Breast epithelium (tissue), 4 donors: ENCODE measurements at regions not wholly inside any gene's neighbourhood (a gene's known extent, or its start where the extent isn't known, plus 50 kb on each side); places are given as distances from the start of the nearest gene placed in this dataset.

ENCODE experiments used
- DNase-seq, 2 donors: peaks; one replicate each; pipeline ENCODE4 v3.0.0-alpha.2; 2019; ENCODE audit warnings: low spot score in 2 of 2
- H3K27ac ChIP-seq, 2 donors: fragments of 200-600 bp; sonication (generic) in 1 of 2; one replicate each; pipeline ENCODE4 v1.5.1; 2016 to 2019; ENCODE audit warnings: mild to moderate bottlenecking in 1 of 2
- H3K27me3 ChIP-seq, 2 donors: fragments of 200-600 bp; sonication (generic) in 1 of 2; one replicate each; pipeline versions ENCODE4 v1.5.1 to v1.6.0; 2017 to 2019; ENCODE audit warnings: control low read depth in 1 of 2, mild to moderate bottlenecking in 1 of 2
- H3K36me3 ChIP-seq: fragments of 200-600 bp; one replicate; pipeline ENCODE4 v1.5.1; 2019
- H3K4me1 ChIP-seq, 2 donors: fragments of 200-600 bp; sonication (generic); one replicate each; pipeline ENCODE4 v1.5.1; 2016 to 2019; ENCODE audit warnings: control low read depth in 1 of 2
- H3K4me3 ChIP-seq, 3 donors: fragments of 200-600 bp; sonication (generic); 1 replicate in 2 of 3; 2 replicates in 1 of 3; pipeline ENCODE4 v1.5.1; 2016 to 2019; ENCODE audit warnings: mild to moderate bottlenecking in 3 of 3, moderate library complexity in 2 of 3
- H3K9me3 ChIP-seq, 2 donors: fragments of 200-600 bp; sonication (generic) in 1 of 2; one replicate each; pipeline ENCODE4 v1.5.1; 2016 to 2019; ENCODE audit warnings: control low read depth in 1 of 2
- POLR2A ChIP-seq: fragments of 450-650 bp; IDR thresholded peaks from one replicate; pipeline ENCODE4 v1.6.1; 2016; ENCODE audit warnings: antibody characterized with exemption, mild to moderate bottlenecking, moderate library complexity
- POLR2AphosphoS5 ChIP-seq, 3 donors: sonication (generic); formaldehyde crosslinking; IDR thresholded peaks; one replicate each; pipeline ENCODE4 v1.6.1; 2017; ENCODE audit warnings: antibody characterized with exemption in 3 of 3
- intact Hi-C: fragments of 100-400 bp; cut with DNase I; formaldehyde crosslinking; loops from one replicate; pipeline ENCODE4 v1.15.1; 2023; ENCODE audit warnings: low total_unique reads
- TF ChIP-seq, protein P1 (sequence below), 3 donors: fragments of 450-650 bp; IDR thresholded peaks; one replicate each; pipeline ENCODE4 v1.5.1; 2016 to 2017; ENCODE audit warnings: antibody characterized with exemption in 3 of 3, mild to moderate bottlenecking in 3 of 3, moderate library complexity in 3 of 3

GRCh38 chr9:81077572-81077971 is 611.8 kb downstream of the TLE1 start:
- H3K36me3 ChIP-seq: no peaks in the 10 kb centered on the region
- TF ChIP-seq, protein P1, sequence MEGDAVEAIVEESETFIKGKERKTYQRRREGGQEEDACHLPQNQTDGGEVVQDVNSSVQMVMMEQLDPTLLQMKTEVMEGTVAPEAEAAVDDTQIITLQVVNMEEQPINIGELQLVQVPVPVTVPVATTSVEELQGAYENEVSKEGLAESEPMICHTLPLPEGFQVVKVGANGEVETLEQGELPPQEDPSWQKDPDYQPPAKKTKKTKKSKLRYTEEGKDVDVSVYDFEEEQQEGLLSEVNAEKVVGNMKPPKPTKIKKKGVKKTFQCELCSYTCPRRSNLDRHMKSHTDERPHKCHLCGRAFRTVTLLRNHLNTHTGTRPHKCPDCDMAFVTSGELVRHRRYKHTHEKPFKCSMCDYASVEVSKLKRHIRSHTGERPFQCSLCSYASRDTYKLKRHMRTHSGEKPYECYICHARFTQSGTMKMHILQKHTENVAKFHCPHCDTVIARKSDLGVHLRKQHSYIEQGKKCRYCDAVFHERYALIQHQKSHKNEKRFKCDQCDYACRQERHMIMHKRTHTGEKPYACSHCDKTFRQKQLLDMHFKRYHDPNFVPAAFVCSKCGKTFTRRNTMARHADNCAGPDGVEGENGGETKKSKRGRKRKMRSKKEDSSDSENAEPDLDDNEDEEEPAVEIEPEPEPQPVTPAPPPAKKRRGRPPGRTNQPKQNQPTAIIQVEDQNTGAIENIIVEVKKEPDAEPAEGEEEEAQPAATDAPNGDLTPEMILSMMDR (IDR thresholded peaks at IDR 0.05): no peak
- TF ChIP-seq POLR2A: no peak
- TF ChIP-seq POLR2AphosphoS5 (IDR thresholded peaks at IDR 0.05): no peak
- DNase-seq: no peak
- H3K4me3 ChIP-seq: no peak overlapping the region
- H3K4me1 ChIP-seq: no peaks in the 10 kb centered on the region
- H3K27me3 ChIP-seq: no peaks in the 10 kb centered on the region
- no peaks in the 10 kb centered on the region for H3K9me3 ChIP-seq
- intact Hi-C loops: no loop called here
- no peak overlapping the region for H3K27ac ChIP-seq

- intact Hi-C loops: no loop called here
- Histone ChIP-seq H3K4me1 (no peaks in the 10 kb centered on the region), H3K9me3 (no peaks in the 10 kb centered on the region), H3K36me3 (no peaks in the 10 kb centered on the region), H3K4me3 (no peak overlapping the region), H3K27ac (no peak overlapping the region), H3K27me3 (no peaks in the 10 kb centered on the region)
- TF ChIP-seq POLR2A: no peak
- TF ChIP-seq, protein P1 (IDR thresholded peaks at IDR 0.05): no peak
- TF ChIP-seq POLR2AphosphoS5 (IDR thresholded peaks at IDR 0.05): no peak
- DNase-seq: no peak
Observed at GRCh38 chr9:81076131-81076530, 613.2 kb downstream of the TLE1 start.

DNA sequence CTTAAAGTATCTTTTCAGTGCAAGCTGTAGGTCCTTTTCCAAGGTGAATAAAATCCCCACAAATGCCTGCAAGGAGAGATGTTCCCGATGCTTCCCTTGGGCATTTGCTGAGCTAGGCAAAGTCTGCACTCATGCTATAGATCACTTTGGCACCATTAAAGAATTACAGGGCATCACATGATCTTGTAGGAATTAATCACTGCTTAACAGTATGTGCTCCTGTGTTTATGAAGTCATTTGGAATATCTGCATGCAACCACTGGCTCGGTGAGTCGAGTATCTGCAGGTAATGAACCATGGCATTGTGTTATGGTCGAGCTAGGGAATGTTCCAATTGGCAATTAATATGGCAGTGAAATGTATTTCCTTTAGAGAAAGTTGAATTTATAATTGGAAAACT is 615.1 kb downstream of the TLE1 start:
- TF ChIP-seq POLR2A (no peak), POLR2AphosphoS5 (IDR thresholded peaks at IDR 0.05) (no peak)
- TF ChIP-seq, protein P1 (IDR thresholded peaks at IDR 0.05): no peak
- H3K9me3 ChIP-seq: no peaks in the 10 kb centered on the region
- no peaks in the 10 kb centered on the region for H3K4me1 ChIP-seq
- intact Hi-C loops: no loop called here
- H3K4me3 ChIP-seq: no peak overlapping the region
- no peak overlapping the region for H3K27ac ChIP-seq
- no peaks in the 10 kb centered on the region for H3K36me3 ChIP-seq
- H3K27me3 ChIP-seq: no peaks in the 10 kb centered on the region
- DNase-seq: no peak

GRCh38 chr9:81073821-81074220 is 615.5 kb downstream of the TLE1 start:
- intact Hi-C loops: no loop called here
- no peaks in the 10 kb centered on the region for H3K36me3 ChIP-seq
- no peaks in the 10 kb centered on the region for H3K9me3 ChIP-seq
- TF ChIP-seq POLR2AphosphoS5 (IDR thresholded peaks at IDR 0.05) (no peak), POLR2A (no peak)
- TF ChIP-seq, protein P1 (IDR thresholded peaks at IDR 0.05): no peak
- no peaks in the 10 kb centered on the region for H3K27me3 ChIP-seq
- DNase-seq: no peak
- H3K4me1 ChIP-seq: no peaks in the 10 kb centered on the region
- no peak overlapping the region for H3K27ac ChIP-seq
- no peak overlapping the region for H3K4me3 ChIP-seq

GRCh38 chr9:81072758-81073157 is 616.6 kb downstream of the TLE1 start:
- intact Hi-C loops: no loop called here
- Histone ChIP-seq H3K4me1 (no peaks in the 10 kb centered on the region), H3K27ac (no peak overlapping the region), H3K9me3 (no peaks in the 10 kb centered on the region), H3K27me3 (no peaks in the 10 kb centered on the region), H3K36me3 (no peaks in the 10 kb centered on the region), H3K4me3 (no peak overlapping the region)
- DNase-seq: no peak
- TF ChIP-seq POLR2AphosphoS5 (IDR thresholded peaks at IDR 0.05): no peak
- TF ChIP-seq, protein P1 (IDR thresholded peaks at IDR 0.05): no peak
- no peak for TF ChIP-seq POLR2A
